ENCODE measurements at regions not wholly inside any gene's neighbourhood (a gene's known extent, or its start where the extent isn't known, plus 50 kb on each side); places are given as distances from the start of the nearest gene placed in this dataset.
A peak's percentile ranks its signal among the peaks of the same experiment; 100 is the strongest.

DNA sequence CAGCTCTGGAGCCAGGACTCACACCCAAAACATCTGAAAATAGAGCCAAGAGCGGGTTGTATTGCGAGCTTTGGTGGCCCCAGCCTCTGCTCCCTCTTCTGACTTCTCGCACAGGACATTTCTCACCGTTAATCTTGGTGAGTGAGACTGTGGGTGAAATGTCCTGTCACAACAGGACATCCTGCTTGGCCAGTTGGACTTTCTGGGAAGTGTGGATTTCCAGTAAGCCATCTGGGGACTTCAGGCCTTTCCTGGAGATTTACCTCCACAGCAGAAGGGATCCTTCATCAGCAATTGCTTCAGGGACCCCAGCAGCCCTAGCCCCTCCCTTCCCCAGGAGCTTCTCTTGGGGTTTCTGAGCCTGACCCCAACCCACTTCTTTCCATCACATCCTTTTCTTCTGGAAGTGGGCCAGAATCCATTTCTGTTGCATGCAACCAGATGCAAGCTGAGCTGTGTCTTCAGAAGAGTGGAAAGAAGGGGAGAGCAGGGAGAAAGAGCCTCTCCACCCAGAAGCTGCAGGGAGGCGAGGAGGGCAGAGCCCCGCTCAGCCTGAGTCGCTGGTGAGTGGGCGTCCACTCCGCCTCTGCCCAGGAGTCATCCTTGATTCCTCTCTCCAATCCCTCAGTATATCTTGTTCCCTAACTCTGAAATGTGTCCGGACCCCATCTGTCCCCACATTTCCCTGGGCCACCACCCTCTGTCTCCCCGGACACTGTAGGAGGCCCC lies 50.3 kb upstream of the GADD45G start:
- no peak for DNase-seq (ENCODE audit: low spot score)

DNA sequence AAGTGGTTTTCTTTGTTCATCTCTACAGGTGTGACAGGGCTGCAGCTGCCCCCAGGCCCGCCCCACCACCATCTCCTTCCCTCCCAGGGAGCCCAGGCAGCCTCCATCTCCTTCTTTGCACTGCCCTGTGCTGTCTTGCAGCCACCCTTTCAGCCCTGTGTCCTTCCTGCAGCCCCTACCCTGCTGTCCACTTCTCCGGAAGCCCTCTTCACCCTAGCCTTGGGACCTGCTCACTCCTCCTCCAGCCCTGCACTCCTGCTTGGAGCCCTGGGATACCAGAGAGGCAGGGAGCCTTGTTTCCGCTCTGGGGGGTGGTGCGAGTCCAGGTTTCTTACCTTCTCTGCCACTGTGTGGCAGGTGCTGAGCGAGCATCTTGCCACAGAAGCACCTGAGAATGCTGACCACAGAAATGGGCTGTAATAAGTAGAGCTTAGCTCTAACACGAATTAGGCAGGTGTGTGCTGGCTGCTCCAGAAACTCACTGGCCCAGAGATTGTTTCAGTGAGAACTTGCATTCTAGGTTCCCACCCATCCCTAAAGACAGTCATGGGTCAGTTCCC lies 51.3 kb upstream of the GADD45G start:
- no peak for DNase-seq (ENCODE audit: low spot score)

DNA sequence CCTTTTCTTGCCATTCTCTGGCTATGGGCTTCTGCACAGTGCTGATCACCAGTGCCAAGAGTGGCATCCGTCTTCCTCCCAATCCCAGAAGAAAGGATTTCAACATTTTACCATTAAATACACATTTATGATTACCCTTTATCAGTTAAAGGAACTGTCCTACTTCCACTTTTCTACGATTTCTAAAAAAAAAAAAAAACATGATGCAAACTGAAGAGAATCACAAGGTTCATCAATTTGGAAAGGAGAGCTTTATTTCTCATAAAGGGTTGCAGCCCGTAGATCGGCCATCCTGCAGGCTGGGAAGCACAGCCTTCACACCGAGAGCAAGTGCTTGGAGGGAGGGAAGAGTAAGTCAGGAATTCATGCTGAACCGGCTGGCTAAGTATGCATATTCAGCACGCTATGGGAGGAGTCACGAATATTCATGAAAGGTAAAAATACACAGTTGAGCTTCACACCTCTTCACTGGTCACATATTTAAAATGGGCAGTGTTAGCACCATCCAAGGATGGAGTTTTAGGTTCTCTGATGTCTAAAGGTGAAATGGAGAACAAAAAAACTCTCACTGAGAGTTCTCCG lies 52.5 kb upstream of the SEMA4D start:
- DNase-seq (ENCODE audit: low spot score): no peak

DNA sequence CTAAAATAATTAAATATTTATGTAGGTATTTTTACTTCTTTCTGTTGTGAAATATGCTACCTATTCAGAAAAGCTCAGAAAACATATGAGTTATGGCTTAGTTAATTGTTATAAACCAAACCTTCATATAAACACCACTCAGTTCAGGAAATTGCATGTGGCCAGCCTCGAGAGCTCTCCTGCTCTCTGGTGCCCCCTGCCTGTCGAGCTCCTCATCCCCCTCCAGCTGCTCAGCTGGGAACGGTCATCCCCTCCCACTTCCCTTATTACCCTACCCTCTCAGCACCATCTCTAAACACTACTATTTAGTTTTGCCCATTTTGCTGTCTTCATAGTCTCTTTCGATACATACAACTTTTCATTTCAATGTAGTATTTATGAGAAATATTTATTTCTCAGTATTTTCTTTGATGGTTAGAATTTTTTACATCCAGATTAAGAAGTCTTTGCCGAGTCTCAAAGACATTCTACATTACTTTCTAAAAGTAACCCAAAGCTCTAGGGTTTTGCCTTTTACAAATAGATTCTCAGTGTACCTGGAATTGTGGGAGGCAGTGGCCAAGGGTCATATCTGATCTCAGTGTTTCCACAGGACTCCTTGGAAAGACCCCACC lies 51.2 kb upstream of the SEMA4D start:
- DNase-seq (ENCODE audit: low spot score): peak; percentile 85

DNA sequence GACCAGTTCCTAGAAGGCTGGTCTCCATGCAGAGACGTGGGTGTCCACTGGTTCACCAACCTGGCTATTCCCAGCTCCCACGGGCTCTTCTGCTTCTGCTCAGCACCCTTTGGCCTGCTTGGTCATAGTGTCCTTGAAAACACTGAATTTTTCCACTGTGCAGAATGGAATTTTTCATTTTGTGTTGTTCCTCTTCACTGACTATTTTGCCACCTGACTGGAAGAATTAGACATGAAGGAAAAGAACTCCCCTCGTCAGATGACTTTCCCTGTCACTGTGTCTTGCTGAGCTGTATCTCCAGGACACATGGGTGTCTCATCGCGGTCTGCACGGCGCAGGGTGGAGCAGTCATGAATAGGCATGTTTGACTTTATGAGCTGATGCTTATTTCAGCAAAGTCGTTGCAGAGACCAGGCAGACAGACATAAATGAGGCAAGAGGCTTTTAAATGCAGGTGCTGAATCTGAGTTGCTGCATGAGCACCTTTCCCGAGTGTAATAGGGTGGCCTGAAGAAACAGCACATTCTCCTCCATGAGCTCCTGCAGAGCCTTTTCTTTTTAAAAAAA lies 50.2 kb upstream of the SEMA4D start:
- DNase-seq (ENCODE audit: low spot score): no peak
